H1 (cell line): ENCODE measurements at regions not wholly inside any gene's neighbourhood (a gene's known extent, or its start where the extent isn't known, plus 50 kb on each side); places are given as distances from the start of the nearest gene placed in this dataset.

Experiments used
- CTCF ChIA-PET: fragments of 300-600 bp; sonication (Branson Sonifier 250); formaldehyde crosslinking; loops from one replicate; lab custom pipeline; 2021; ENCODE audit not compliant: partially characterized antibody; lab: Charles Lee
- POLR2A ChIA-PET: fragments of 300-600 bp; sonication (Branson Sonifier 250); formaldehyde crosslinking; loops from one replicate; lab custom pipeline; 2021; ENCODE audit warnings: inconsistent platforms; ENCODE audit not compliant: partially characterized antibody; lab: Charles Lee
- DNase-seq, 2 experiments: peaks; one replicate each; pipeline versions ENCODE4 v3.0.0 to v3.0.0-alpha.2; 2010 to 2022; ENCODE audit warnings: low spot score in 2 of 2, low read depth in 1 of 2, mixed read lengths in 1 of 2
- FAIRE-seq: peaks from 2 replicates; lab custom pipeline; 2011; peaks lifted over from hg19 to GRCh38; lab: Jason Lieb, UNC
- H2AFZ ChIP-seq: 2 replicates; pipeline ENCODE4 v1.8.1; 2012; ENCODE audit warnings: low read length, inconsistent platforms
- H2AK5ac ChIP-seq: 2 replicates; pipeline ENCODE4 v1.6.1; 2013; ENCODE audit warnings: low read depth, low read length
- H2BK120ac ChIP-seq: replicated peaks from 2 replicates; pipeline ENCODE3; 2013; ENCODE audit warnings: low read depth, low read length, inconsistent platforms
- H2BK12ac ChIP-seq: 2 replicates; pipeline ENCODE4 v1.6.1; 2013; ENCODE audit warnings: low read depth, low read length
- H2BK15ac ChIP-seq: 2 replicates; pipeline ENCODE4 v1.6.1; 2013; ENCODE audit warnings: low read length
- H2BK20ac ChIP-seq: 2 replicates; pipeline ENCODE4 v1.6.1; 2013; ENCODE audit warnings: low read length
- H2BK5ac ChIP-seq: 2 replicates; pipeline ENCODE4 v1.6.1; 2013; ENCODE audit warnings: low read depth, low read length
- H3K14ac ChIP-seq: 2 replicates; pipeline ENCODE4 v1.6.1; 2013; ENCODE audit warnings: inconsistent platforms; ENCODE audit not compliant: insufficient read length
- H3K18ac ChIP-seq: 2 replicates; pipeline ENCODE4 v1.6.1; 2013; ENCODE audit warnings: low read length; ENCODE audit errors: extremely low read depth
- H3K23ac ChIP-seq: 2 replicates; pipeline ENCODE4 v1.6.1; 2013; ENCODE audit warnings: inconsistent platforms; ENCODE audit not compliant: insufficient read length
- H3K23me2 ChIP-seq: 2 replicates; pipeline ENCODE4 v1.6.1; 2013; ENCODE audit warnings: low read depth, low read length
- H3K27ac ChIP-seq: 2 replicates; pipeline ENCODE4 v1.6.1; 2011; ENCODE audit warnings: low read depth, low read length, inconsistent platforms
- H3K27me3 ChIP-seq, 4 experiments: replicated peaks in 1 of 4; 1 replicate in 1 of 4; 2 replicates in 3 of 4; pipeline versions ENCODE4 v1.6.1 to v1.8.1; 2011 to 2013; ENCODE audit warnings: low read length in 3 of 4, mild to moderate bottlenecking in 3 of 4, inconsistent platforms in 2 of 4, mixed read lengths in 2 of 4, moderate library complexity in 1 of 4; ENCODE audit not compliant: control insufficient read depth in 3 of 4, insufficient read depth in 3 of 4; ENCODE audit errors: extremely low read depth in 1 of 4
- H3K36me3 ChIP-seq, 4 experiments: 2 replicates each; pipeline versions ENCODE4 v1.6.1 to v1.8.1; 2011 to 2013; ENCODE audit warnings: mild to moderate bottlenecking in 4 of 4, low read length in 3 of 4, moderate library complexity in 2 of 4, control low read depth in 1 of 4, inconsistent platforms in 1 of 4; ENCODE audit not compliant: insufficient read depth in 4 of 4, control insufficient read depth in 2 of 4
- H3K4ac ChIP-seq: replicated peaks from 2 replicates; pipeline ENCODE3; 2013; ENCODE audit warnings: low read length, low read depth, mixed read lengths, inconsistent platforms; ENCODE audit not compliant: insufficient read length
- H3K4me1 ChIP-seq, 4 experiments: replicated peaks in 1 of 4; 1 replicate in 1 of 4; 2 replicates in 3 of 4; pipeline versions ENCODE4 v1.6.1 to v1.8.1; 2011 to 2013; ENCODE audit warnings: low read length in 3 of 4, inconsistent platforms in 2 of 4, mixed read lengths in 1 of 4; ENCODE audit not compliant: insufficient read depth in 4 of 4, control insufficient read depth in 3 of 4
- H3K4me2 ChIP-seq, 2 experiments: 2 replicates each; pipeline versions ENCODE4 v1.6.1 to v1.8.1; 2011 to 2013; ENCODE audit warnings: low read depth in 2 of 2, low read length in 2 of 2, control low read depth in 1 of 2, inconsistent platforms in 1 of 2, mild to moderate bottlenecking in 1 of 2; ENCODE audit not compliant: insufficient read depth in 1 of 2
- H3K4me3 ChIP-seq, 4 experiments: fragments of 200-600, 300-600 bp in 1 of 4; sonication (generic), shearing (Covaris generic), sonication (Bioruptor Twin) in 1 of 4; 2 replicates each; pipeline versions ENCODE4 v1.5.1 to v1.8.1; 2011 to 2016; ENCODE audit warnings: low read length in 4 of 4, low read depth in 3 of 4, control low read depth in 2 of 4, inconsistent platforms in 2 of 4, mild to moderate bottlenecking in 2 of 4, mixed read lengths in 1 of 4, moderate library complexity in 1 of 4; ENCODE audit not compliant: insufficient read depth in 2 of 4; ENCODE audit errors: extremely low read depth in 1 of 4
- H3K56ac ChIP-seq: replicated peaks from 2 replicates; pipeline ENCODE3; 2013; ENCODE audit warnings: low read depth, mild to moderate bottlenecking, mixed read lengths, low read length, inconsistent platforms; ENCODE audit not compliant: insufficient read length
- H3K79me1 ChIP-seq: 2 replicates; pipeline ENCODE4 v1.6.1; 2013; ENCODE audit warnings: low read depth, low read length, control low read depth
- H3K79me2 ChIP-seq, 2 experiments: 2 replicates each; pipeline versions ENCODE4 v1.6.1 to v1.8.1; 2012 to 2013; ENCODE audit warnings: low read length in 2 of 2, mild to moderate bottlenecking in 2 of 2, inconsistent platforms in 1 of 2; ENCODE audit not compliant: insufficient read depth in 2 of 2, control insufficient read depth in 1 of 2
- H3K9ac ChIP-seq, 4 experiments: replicated peaks in 1 of 4; 1 replicate in 1 of 4; 2 replicates in 3 of 4; pipeline versions ENCODE4 v1.6.1 to v1.8.1; 2011 to 2013; ENCODE audit warnings: low read depth in 3 of 4, low read length in 3 of 4, control low read depth in 2 of 4, mild to moderate bottlenecking in 2 of 4, moderate library complexity in 2 of 4, inconsistent platforms in 1 of 4; ENCODE audit errors: extremely low read depth in 1 of 4
- H3K9me3 ChIP-seq, 2 experiments: 2 replicates each; pipeline versions ENCODE4 v1.6.1 to v1.8.1; 2012 to 2013; ENCODE audit warnings: mild to moderate bottlenecking in 2 of 2, moderate library complexity in 2 of 2, control low read depth in 1 of 2, inconsistent platforms in 1 of 2, low read depth in 1 of 2, low read length in 1 of 2, mixed read lengths in 1 of 2; ENCODE audit not compliant: insufficient read depth in 2 of 2
- H4K20me1 ChIP-seq, 2 experiments: replicated peaks in 1 of 2; 2 replicates each; pipeline versions ENCODE3 to v1.8.1; 2011 to 2013; ENCODE audit warnings: inconsistent platforms in 2 of 2, low read length in 2 of 2, mild to moderate bottlenecking in 1 of 2; ENCODE audit not compliant: insufficient read depth in 2 of 2, control insufficient read depth in 1 of 2
- H4K5ac ChIP-seq: 2 replicates; pipeline ENCODE4 v1.6.1; 2013; ENCODE audit warnings: low read length, low read depth, mixed read lengths, inconsistent platforms; ENCODE audit not compliant: insufficient read length
- H4K8ac ChIP-seq: 2 replicates; pipeline ENCODE4 v1.8.0; 2013; ENCODE audit warnings: mild to moderate bottlenecking, moderate library complexity, low read length, inconsistent platforms; ENCODE audit not compliant: insufficient read depth; ENCODE audit errors: extremely low read depth
- H4K91ac ChIP-seq: replicated peaks from 2 replicates; pipeline ENCODE3; 2013; ENCODE audit warnings: low read length, mixed read lengths, inconsistent platforms; ENCODE audit not compliant: insufficient read length
- BACH1 ChIP-seq: IDR thresholded peaks from 2 replicates; pipeline ENCODE4 v1.6.1; 2012; ENCODE audit warnings: low read length, improper control_type of control experiment
- MAX ChIP-seq: IDR thresholded peaks from 2 replicates; pipeline ENCODE4 v1.6.1; 2012; ENCODE audit warnings: inconsistent platforms
- WGBS, 2 experiments: shearing (Covaris generic) in 1 of 2; methylation state at CpG; one replicate each; pipeline versions ENCODE4 v1.1.6 to v1.1.7; 2013 to 2015; ENCODE audit warnings: low lambda C conversion rate in 2 of 2, mixed read lengths in 2 of 2, inconsistent platforms in 1 of 2, low coverage in 1 of 2, missing lambda C conversion rate in 1 of 2; ENCODE audit not compliant: insufficient replicate concordance in 2 of 2, insufficient coverage in 1 of 2, insufficient read length in 1 of 2; ENCODE audit errors: extremely low coverage in 1 of 2, missing lambda C conversion rate in 1 of 2; 5-methylcytosine and 5-hydroxymethylcytosine counted together

- FAIRE-seq: no peak
- no peaks in the 10 kb centered on the region for H3K23me2 ChIP-seq
- peak overlapping the region; percentile 13; the same call in 1 of the 2 replicates for H3K18ac ChIP-seq
- no peak overlapping the region for H3K4me2 ChIP-seq
- H3K79me1 ChIP-seq: no peaks in the 10 kb centered on the region
- no peak overlapping the region for H2BK15ac ChIP-seq
- no peak overlapping the region for H4K5ac ChIP-seq
- WGBS, 2 experiments: 97% methylated on average over 14 of the region's 16 CpGs; no CpG with 5 or more reads in 1 of the 2 experiments
- ChIA-PET CTCF (interaction anchor here (0.8 to 1.7 kb wide), 5 partner anchors 25 to 787 kb away, joined by 3 to 4 read pairs (median 3); no protein-coding TSS in a partner anchor), POLR2A (no interaction called here)
- no peak overlapping the region for H2BK120ac ChIP-seq
- no peaks in the 10 kb centered on the region for H3K27me3 ChIP-seq
- H3K56ac ChIP-seq: no peak overlapping the region
- no peak overlapping the region for H2BK12ac ChIP-seq
- H3K36me3 ChIP-seq: no peaks in the 10 kb centered on the region
- H2BK5ac ChIP-seq: no peak overlapping the region
- peaks cover 0 to 4% (median 0%) of the 10 kb centered on the region in 4 experiments; a peak in 2 of 7 replicates for H3K4me1 ChIP-seq
- TF ChIP-seq MAX: no peak
- no peak for TF ChIP-seq BACH1
- H3K23ac ChIP-seq: no peak overlapping the region
- no peak overlapping the region for H3K14ac ChIP-seq
- H4K91ac ChIP-seq: no peak overlapping the region
- no peak overlapping the region for H3K4me3 ChIP-seq
- no peak for DNase-seq
- no peaks in the 10 kb centered on the region for H3K9me3 ChIP-seq
- H2AFZ ChIP-seq: no peak overlapping the region
- no peaks in the 10 kb centered on the region for H4K20me1 ChIP-seq
- H2BK20ac ChIP-seq: no peak overlapping the region
- no peak overlapping the region for H4K8ac ChIP-seq
- H2AK5ac ChIP-seq: no peak overlapping the region
- no peak overlapping the region for H3K9ac ChIP-seq
- H3K27ac ChIP-seq: no peak overlapping the region
- no peak overlapping the region for H3K4ac ChIP-seq
- H3K79me2 ChIP-seq: no peaks in the 10 kb centered on the region; a peak in 1 of 4 replicates
Measured at GRCh38 chr6:164105705-164106104, 691.2 kb downstream of the QKI start.
